Endothelial cell of umbilical vein (primary cell): ENCODE measurements at regions not wholly inside any gene's neighbourhood (a gene's known extent, or its start where the extent isn't known, plus 50 kb on each side); places are given as distances from the start of the nearest gene placed in this dataset.

ENCODE experiments used
- BruUV-seq: library from RNA; stranded (reverse); fragments of 400-500 nt; replicated peaks from 2 replicates; lab custom pipeline; 2021; lab: Mats Ljungman, UMichigan
- CTCF ChIA-PET: fragments of 300-600, 350-600 bp; sonication (Branson Sonifier 250); formaldehyde crosslinking; loops from one replicate; lab custom pipeline; 2021; ENCODE audit warnings: antibody characterized with exemption, inconsistent platforms; lab: Charles Lee
- POLR2A ChIA-PET: fragments of 300-600, 350-600 bp; sonication (Branson Sonifier 250); formaldehyde crosslinking; loops from one replicate; lab custom pipeline; 2021; ENCODE audit warnings: antibody characterized with exemption, inconsistent platforms; lab: Charles Lee
- DNase-seq: peaks from one replicate; pipeline ENCODE4 v3.0.0-alpha.2; 2011; ENCODE audit warnings: low read depth, low spot score
- FAIRE-seq: peaks from 2 replicates; lab custom pipeline; 2011; peaks lifted over from hg19 to GRCh38; lab: Jason Lieb, UNC
- H2AFZ ChIP-seq: 2 replicates; pipeline ENCODE4 v1.6.0; 2012; ENCODE audit warnings: low read depth, low read length, control low read depth, inconsistent platforms
- H3K27ac ChIP-seq: 2 replicates; pipeline ENCODE4 v1.5.1; 2011; ENCODE audit warnings: low read depth, mild to moderate bottlenecking, control low read depth, low read length, moderate library complexity; ENCODE audit not compliant: insufficient read depth
- H3K27me3 ChIP-seq, 2 experiments: 2 replicates each; pipeline versions ENCODE4 v1.6.0 to v1.6.1; 2011; ENCODE audit warnings: low read length in 2 of 2, mixed read lengths in 1 of 2; ENCODE audit not compliant: control insufficient read depth in 2 of 2, insufficient read depth in 2 of 2
- H3K36me3 ChIP-seq, 2 experiments: 2 replicates in 1 of 2; 3 replicates in 1 of 2; pipeline ENCODE4 v1.5.1; 2011; ENCODE audit warnings: low read length in 2 of 2, mild to moderate bottlenecking in 1 of 2, moderate library complexity in 1 of 2; ENCODE audit not compliant: control insufficient read depth in 2 of 2, insufficient read depth in 2 of 2; ENCODE audit errors: extremely low read depth in 1 of 2
- H3K4me1 ChIP-seq: 3 replicates; pipeline ENCODE4 v1.5.1; 2011; ENCODE audit warnings: mild to moderate bottlenecking, low read length; ENCODE audit not compliant: control insufficient read depth, insufficient read depth; ENCODE audit errors: extremely low read depth
- H3K4me2 ChIP-seq: 2 replicates; pipeline ENCODE4 v1.6.1; 2011; ENCODE audit warnings: low read length, control low read depth, mixed read lengths; ENCODE audit not compliant: insufficient read depth
- H3K4me3 ChIP-seq, 3 experiments: fragments of 200-600 bp in 1 of 3; sonication (generic), shearing (Covaris generic) in 1 of 3; replicated peaks in 1 of 3; 2 replicates each; pipeline ENCODE4 v1.5.1; 2011 to 2016; ENCODE audit warnings: control low read depth in 3 of 3, low read length in 3 of 3, mild to moderate bottlenecking in 2 of 3, inconsistent platforms in 1 of 3, low read depth in 1 of 3, moderate library complexity in 1 of 3; ENCODE audit not compliant: insufficient read depth in 1 of 3
- H3K79me2 ChIP-seq: 2 replicates; pipeline ENCODE4 v1.6.0; 2012; ENCODE audit warnings: low read length, inconsistent platforms; ENCODE audit not compliant: control insufficient read depth, insufficient read depth
- H3K9ac ChIP-seq: replicated peaks from 2 replicates; pipeline ENCODE3; 2011; ENCODE audit warnings: low read length, control low read depth; ENCODE audit not compliant: insufficient read depth; ENCODE audit errors: extremely low read depth
- H3K9me1 ChIP-seq: replicated peaks from 3 replicates; pipeline ENCODE4 v1.6.0; 2011; ENCODE audit warnings: mild to moderate bottlenecking, low read length; ENCODE audit not compliant: control insufficient read depth, insufficient read depth; ENCODE audit errors: extremely low read depth
- H3K9me3 ChIP-seq: replicated peaks from 2 replicates; pipeline ENCODE4 v1.5.1; 2012; ENCODE audit warnings: low read length, inconsistent platforms; ENCODE audit not compliant: control insufficient read depth, insufficient read depth
- H4K20me1 ChIP-seq: replicated peaks from 2 replicates; pipeline ENCODE3; 2011; ENCODE audit warnings: mild to moderate bottlenecking, low read length; ENCODE audit not compliant: control insufficient read depth, insufficient read depth; ENCODE audit errors: extremely low read depth
- CTCF ChIP-seq, 2 donors: IDR thresholded peaks; 1 replicate in 1 of 2; 2 replicates in 1 of 2; pipeline ENCODE4 v1.5.1; 2011; ENCODE audit warnings: low read length in 2 of 2, mild to moderate bottlenecking in 2 of 2, moderate library complexity in 2 of 2, control low read depth in 1 of 2, inconsistent platforms in 1 of 2, low read depth in 1 of 2; ENCODE audit not compliant: insufficient read depth in 1 of 2; ENCODE audit errors: extremely low read depth in 1 of 2
- EZH2 ChIP-seq: IDR thresholded peaks from 2 replicates; pipeline ENCODE4 v1.6.1; 2012; ENCODE audit warnings: borderline replicate concordance, low read depth, mild to moderate bottlenecking, moderate library complexity, low read length, inconsistent platforms; ENCODE audit not compliant: severe bottlenecking
- FOS ChIP-seq: IDR thresholded peaks from 2 replicates; pipeline ENCODE4 v1.6.1; 2011; ENCODE audit warnings: mild to moderate bottlenecking, low read length, moderate library complexity, borderline replicate concordance; ENCODE audit not compliant: insufficient read depth
- GATA2 ChIP-seq: IDR thresholded peaks from 2 replicates; pipeline ENCODE4 v1.7.0; 2011; ENCODE audit warnings: low read depth, mild to moderate bottlenecking, moderate library complexity, mixed read lengths, low read length; ENCODE audit not compliant: insufficient read length, insufficient read depth
- JUN ChIP-seq: IDR thresholded peaks from 2 replicates; pipeline ENCODE4 v1.6.1; 2011; ENCODE audit warnings: borderline replicate concordance, low read depth; ENCODE audit not compliant: insufficient read length, insufficient read depth
- MAX ChIP-seq: IDR thresholded peaks from 2 replicates; pipeline ENCODE4 v1.6.1; 2011; ENCODE audit not compliant: insufficient read depth, insufficient read length
- MYC ChIP-seq: IDR thresholded peaks from one replicate; pipeline ENCODE4 v1.6.1; 2011; ENCODE audit warnings: mild to moderate bottlenecking, low read depth, low read length
- POLR2A ChIP-seq: IDR thresholded peaks from 2 replicates; pipeline ENCODE4 v1.6.1; 2012; ENCODE audit warnings: low read depth, mild to moderate bottlenecking, control low read depth, low read length
- dilution Hi-C: fragments of 300-500 bp; cut with MboI; formaldehyde crosslinking; loops from one replicate; pipeline ENCODE4 v1.15.0; 2019; ENCODE audit warnings: low sequenced_read_pairs; ENCODE audit not compliant: extremely low pct_ligation_motif_present
- intact Hi-C: fragments of 100-400 bp; cut with micrococcal nuclease; formaldehyde crosslinking; loops from one replicate; pipeline ENCODE4 v1.10.0; 2022

GRCh38 chr1:183720028-183720427, 66.9 kb upstream of the APOBEC4 start:
- DNase-seq, result no peak
- ChIA-PET POLR2A (no interaction called here), CTCF (interaction anchor here (0.9 to 1.9 kb wide), 2 partner anchors 35 to 196 kb away, joined by 3 to 4 read pairs; no protein-coding TSS in a partner anchor)
- intact Hi-C loops (no loop called here), dilution Hi-C loops (no loop called here)
- no peaks in the 10 kb centered on the region for H3K79me2 ChIP-seq
- H3K36me3 ChIP-seq, result no peaks in the 10 kb centered on the region
- H3K4me3 ChIP-seq, result no peak overlapping the region
- no TSS peak for BruUV-seq
- TF ChIP-seq POLR2A (no peak), MAX (no peak), EZH2 (no peak), MYC (no peak), JUN (no peak), CTCF (IDR thresholded peaks at IDR 0.05; ENCODE audit: extremely low read depth in 1 of 2, insufficient read depth in 1 of 2, low read depth in 1 of 2, low read length in 2 of 2) (no peak), FOS (no peak), GATA2 (no peak)
- no peaks in the 10 kb centered on the region for H3K9me1 ChIP-seq
- H3K27ac ChIP-seq, result no peak overlapping the region
- no peaks in the 10 kb centered on the region for H3K4me1 ChIP-seq
- no peaks in the 10 kb centered on the region for H3K27me3 ChIP-seq
- no peak overlapping the region for H3K4me2 ChIP-seq
- H4K20me1 ChIP-seq, result no peaks in the 10 kb centered on the region
- H3K9ac ChIP-seq, result no peak overlapping the region
- FAIRE-seq, result no peak
- H3K9me3 ChIP-seq, result no peaks in the 10 kb centered on the region
- H2AFZ ChIP-seq, result no peak overlapping the region
